NCI-H510A treated with DMSO at 0.1 percent for 48 hours (cell line): ENCODE measurements at regions not wholly inside any gene's neighbourhood (a gene's known extent, or its start where the extent isn't known, plus 50 kb on each side); places are given as distances from the start of the nearest gene placed in this dataset.

Experiments used
- DNase-seq: peaks from one replicate; lab custom pipeline; 2025; lab: John Stamatoyannopoulos, UW

DNA sequence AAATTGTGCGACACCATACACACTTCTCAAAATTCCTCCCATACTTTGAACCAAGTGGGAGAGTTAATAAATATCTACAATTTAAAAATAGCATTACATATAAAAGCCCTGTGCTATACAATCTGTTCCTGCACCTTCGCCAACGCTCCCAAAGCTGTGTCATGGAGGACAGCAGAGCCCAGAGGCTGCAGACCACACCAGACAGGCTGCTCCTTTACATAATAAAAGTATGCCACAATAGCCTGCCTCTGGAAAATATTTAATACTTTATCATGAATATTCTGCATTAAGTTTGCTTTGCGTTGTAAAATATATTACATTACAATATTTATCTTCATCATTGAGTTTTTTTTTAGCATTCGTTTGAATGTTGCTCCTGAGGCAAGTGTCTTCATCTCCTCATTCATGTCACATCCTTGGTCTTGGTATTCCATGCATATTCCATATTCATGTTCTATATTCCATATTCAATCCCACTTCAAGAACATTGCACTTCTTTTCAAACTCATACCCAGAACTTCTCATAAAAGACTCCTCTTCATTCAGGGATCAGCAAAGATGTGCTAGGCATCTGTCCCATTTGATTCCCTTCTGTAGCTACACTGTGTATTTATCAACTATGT lies 663.9 kb downstream of the POM121L12 start:
- no peak for DNase-seq

DNA sequence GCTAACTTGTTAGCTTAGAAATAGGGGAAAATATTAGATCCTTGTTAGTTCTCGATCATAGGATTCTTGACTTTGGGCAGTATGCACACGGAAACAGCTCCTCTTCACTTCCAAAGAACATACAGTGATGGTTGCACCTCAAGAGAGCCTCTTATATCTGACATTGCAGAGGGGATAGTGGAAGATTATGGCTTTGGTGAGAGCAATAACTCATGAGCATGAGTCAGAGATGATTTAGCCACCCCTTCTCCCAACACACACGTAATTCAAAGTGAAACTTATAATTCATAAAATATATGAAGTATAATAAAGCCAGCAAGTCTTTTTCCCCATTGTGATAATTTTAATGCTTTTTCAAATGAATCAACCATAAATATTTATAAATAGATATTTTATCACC lies 683.7 kb downstream of the POM121L12 start:
- no peak for DNase-seq

DNA sequence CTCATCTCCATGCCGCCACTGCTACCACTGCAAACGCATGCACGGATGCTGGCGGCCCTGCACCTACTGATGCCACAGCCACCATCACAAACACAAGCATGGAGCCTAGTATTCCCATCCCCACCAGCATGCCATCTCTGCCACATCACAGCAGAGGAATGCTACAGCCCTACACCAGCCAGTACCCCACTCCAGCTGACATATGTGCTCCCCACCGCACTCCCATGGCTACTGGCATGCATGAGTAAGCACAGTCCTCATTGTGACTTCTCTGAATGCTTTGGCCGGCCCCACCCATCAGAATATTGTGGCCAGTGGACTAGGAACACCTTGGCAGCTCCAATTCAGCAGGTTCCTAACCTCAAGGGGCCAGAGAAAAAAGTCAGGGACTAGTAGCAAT lies 705.5 kb downstream of the POM121L12 start:
- no peak for DNase-seq

DNA sequence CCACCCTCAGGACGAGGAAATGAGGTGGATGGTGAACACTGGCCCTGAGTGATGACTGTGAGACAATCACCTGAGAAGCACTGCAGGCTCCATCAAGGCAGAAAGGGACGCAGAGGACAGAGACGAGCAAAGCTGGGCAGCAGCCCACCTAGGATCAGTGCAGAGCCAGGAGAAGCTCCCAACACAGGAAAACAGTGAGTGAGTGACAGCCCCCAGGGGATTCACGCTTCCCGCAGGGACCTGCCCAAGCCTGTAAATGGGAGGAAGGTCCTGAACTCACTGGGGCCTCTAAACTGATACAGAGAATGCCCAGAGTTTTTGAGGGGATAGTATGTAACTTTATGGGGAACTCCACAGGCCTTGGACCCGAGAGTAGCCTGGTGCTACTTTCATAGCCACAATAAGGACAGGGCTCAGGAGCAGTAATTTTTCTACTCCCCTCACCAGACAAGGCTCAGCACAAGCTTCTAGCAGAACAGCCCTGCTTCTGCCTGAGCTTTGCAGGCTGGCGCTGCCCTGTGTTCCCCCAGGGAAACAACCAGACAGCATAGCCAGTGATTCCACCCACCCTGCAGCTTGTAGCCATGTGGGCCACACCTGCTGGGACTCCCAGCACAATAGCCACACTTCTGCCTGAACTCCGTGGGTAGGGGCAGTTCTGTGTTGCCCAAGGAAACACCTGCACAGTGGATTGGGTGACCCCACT lies 708.4 kb downstream of the POM121L12 start:
- no peak for DNase-seq

DNA sequence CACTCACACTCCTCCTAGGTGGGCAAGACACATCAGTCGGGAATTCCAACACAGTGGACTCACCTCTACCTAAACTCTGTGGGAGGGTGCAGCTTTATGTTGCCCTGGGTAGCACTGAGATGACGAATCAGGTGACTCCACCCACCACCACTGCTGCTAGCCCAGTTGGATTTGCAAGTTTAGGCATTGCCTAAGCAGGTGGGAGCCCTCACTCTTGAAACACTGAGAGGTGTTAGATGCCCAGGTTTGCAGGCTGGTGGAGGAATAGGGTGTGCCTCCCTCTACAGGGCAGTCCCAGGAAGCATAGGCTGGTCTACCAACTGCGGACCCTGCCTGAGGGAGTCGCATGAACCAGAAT lies 708.9 kb downstream of the POM121L12 start:
- no peak for DNase-seq

DNA sequence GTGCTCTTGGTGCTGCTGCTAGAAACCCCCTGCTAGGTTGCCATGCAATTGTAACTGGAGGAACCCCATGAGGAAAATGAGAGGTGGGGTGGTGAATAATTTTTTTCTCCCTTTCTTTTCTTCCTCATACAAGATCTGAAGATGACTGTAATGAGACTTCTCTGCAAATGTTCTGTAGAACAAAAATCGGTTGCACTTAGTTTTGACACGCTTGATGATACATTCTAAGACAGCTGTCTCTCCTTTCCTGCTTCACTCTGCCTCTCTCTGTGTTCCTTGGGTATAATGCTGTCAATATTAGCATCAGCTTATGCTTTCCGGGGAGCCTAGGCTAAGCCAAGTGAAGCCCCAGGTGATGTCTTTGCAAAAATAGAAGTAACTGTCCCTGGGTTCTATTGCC lies 721.5 kb downstream of the POM121L12 start:
- DNase-seq, result no peak

DNA sequence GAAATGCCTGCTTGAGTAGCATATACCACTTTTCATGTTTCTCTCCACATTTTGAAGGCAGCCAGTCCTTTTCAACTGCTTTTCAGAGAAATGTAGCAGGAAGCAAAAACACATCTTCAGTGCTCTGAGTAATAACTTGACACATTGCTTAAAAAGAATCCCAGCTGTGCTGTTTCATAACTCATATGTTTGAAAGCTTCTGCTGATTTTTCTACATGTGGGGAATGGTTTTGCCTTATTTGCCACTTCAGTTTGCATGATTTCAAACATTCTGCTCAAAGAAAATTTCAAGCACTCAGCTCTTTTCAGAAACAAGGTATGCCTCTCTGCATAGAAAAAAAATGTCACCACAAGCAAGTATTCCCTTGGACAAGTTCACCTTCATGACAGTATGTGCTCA lies 732.8 kb downstream of the POM121L12 start:
- DNase-seq, result no peak

DNA sequence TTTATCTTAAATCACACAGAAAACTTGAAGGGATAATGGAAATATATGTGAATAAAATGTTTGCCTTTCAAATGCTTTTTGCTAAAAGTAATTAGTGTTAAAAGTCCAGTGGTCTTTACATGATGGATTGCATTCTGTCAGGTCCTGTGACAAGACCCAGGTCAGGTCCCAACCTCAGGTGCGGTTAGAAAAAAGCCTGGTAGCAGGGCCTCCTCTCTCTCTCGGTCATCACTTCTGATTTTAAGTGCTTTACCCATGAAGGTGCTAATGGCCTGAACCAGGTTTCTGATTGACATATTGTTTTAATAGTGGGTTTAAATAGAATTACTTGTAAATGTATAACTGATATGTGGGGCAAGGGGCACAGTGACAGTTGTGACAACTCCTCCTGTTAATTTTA lies 736.3 kb downstream of the POM121L12 start:
- DNase-seq, result no peak

DNA sequence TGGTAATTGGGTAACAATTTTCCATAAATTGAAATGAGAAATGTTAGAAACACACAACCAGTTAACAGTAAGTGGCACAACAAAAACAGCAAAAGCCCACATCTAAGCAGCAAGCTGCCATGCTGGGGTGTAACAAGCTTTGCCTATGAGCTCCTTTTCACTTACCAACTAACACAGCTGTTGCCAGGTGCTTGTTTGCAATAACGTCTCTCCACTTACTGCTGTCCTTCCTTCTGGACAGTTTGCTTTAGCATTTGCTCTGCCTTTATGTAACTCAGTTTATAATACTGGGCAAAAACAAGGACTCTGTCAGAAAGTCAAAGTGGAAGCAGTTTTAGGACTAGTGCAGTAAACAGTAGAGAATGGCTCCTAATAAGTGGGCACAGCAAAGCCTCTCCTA lies 740.9 kb downstream of the POM121L12 start:
- no peak for DNase-seq

DNA sequence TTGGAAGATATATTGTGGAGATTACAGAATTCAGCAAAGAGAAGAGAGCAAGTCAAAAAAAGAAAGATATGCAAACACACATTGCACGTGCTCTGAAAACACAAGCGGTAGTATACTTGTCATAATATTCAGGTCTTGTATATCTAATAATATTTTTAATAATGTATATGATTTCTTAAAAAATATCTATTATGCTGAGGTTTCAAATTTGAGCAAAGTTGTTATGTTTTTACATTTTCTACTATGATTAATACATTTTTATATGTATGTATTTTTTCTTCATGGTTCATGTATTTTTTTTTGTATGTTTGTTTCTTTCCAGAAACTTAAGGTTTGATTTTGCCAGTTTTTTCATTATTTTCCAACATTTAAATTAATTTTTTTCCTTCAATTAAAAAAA lies 752.4 kb upstream of the VSTM2A start:
- DNase-seq, result no peak

DNA sequence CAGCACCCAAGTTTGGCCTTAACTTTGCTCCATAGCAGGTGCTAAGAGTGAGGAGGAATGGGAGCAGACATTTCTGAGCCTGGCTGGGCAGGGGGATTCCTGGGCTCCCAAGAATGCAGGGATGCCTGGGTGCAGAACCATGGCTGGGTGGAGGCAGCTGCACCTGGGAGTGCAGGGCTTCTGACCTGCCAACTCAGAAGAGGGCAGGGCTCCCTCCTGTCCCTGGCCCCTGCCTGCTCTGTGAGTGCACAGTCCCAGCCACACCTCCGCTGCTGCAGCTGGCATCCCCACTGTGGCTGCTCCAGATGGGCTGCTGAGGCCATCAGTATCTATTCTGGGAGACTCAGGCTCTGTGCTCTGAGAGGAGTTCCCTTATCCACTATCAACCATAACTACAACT lies 747.4 kb upstream of the VSTM2A start:
- no peak for DNase-seq

DNA sequence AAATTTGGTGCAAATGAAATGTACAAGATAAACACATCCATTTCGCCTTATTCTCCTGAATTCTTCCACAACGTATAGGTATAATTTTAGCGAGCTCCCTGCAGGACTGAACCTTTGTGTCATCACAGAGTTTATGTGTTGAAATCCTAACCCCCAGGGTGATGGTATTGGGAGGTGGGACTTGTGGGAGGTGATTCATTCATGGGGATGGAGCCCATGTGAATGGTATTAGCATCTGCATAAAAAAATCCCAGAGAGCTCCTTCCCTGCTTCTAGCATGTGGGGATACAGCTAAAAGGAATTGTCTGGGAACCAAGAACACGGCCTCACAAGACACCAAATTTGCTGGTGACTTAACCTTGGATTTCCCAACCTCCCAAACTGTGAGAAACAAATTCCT lies 741.4 kb upstream of the VSTM2A start:
- no peak for DNase-seq

DNA sequence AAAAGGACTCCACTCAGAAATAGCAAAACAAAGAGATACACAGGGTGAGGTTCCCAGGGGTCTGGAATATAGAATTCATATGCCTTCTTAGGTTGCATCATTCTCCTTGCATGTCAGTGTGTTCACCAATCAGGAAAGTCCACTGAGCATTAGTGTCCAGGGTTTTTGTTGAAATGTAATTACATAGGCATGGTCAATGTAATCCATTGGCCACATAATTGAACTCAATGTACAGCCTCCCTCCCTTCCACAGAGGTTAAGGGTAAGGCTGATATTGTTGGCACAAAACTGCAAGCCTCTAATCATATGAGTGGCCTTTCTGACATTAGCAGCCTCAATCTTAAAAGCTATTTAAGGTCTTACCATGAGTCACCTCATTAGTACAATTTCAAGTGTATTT lies 736.1 kb upstream of the VSTM2A start:
- DNase-seq, result no peak

DNA sequence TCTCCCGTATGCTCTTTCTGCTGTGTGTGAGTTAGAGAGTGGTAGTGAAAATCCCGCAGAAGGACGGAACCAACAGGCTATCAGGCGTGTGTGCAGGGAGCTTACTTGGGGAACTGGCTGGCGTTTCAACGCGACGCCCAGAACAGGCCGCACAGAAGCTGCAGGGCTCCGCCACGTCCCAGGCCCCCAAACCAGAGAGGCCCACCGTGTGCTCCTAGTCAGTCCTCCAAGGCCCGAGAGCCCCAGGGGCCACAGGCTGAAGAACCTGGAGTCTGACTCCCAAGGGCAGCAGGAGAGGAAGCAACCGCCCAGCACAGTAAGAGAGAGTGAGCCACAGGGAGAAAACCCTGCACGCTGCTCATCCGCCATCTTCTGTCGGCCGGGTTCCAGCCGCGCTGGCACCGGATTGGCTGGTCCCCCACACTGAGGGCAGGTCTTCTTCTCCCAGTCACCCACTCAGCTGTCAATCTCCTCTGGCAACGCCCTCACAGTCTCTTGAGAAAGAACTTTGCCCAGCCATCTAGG lies 730.6 kb upstream of the VSTM2A start:
- DNase-seq, result peak; percentile 97

DNA sequence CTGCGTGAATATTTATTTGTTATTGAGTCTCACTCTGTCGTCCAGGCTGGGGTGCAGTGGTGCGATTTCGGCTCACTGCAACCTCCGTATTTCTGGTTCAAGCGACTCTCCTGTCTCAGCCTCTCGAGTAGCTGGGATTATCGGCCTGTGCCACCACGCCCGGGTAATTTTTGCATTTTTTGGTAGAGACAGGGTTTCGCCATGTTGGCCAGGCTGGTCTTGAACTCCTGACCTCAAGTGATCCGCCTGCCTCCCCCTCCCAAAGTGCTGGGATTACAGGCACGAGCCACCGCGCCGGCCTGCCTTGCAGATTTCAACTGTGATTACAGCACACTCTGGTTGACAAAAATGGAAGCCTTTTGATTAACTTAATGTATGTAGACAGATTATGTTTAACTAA lies 730.0 kb upstream of the VSTM2A start:
- no peak for DNase-seq

DNA sequence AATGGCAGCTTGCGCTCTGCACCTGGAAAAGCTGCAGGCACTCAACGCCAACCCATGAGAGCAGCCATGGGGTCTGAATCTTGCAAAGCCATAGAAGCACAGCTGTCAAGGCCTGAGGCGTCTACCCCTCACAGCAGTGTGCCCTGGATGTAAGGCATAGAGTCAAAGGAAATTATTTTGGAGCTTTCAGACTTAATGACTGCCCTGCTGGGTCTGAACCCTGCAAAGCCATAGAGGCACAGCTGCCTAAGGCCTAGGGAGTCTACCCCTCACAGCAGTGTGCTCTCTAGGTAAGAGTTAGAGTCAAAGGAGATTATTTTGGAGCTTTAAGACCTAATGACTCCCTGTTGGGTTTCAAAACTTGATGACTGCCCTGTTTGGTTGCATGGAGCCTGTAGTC lies 706.9 kb upstream of the VSTM2A start:
- no peak for DNase-seq

DNA sequence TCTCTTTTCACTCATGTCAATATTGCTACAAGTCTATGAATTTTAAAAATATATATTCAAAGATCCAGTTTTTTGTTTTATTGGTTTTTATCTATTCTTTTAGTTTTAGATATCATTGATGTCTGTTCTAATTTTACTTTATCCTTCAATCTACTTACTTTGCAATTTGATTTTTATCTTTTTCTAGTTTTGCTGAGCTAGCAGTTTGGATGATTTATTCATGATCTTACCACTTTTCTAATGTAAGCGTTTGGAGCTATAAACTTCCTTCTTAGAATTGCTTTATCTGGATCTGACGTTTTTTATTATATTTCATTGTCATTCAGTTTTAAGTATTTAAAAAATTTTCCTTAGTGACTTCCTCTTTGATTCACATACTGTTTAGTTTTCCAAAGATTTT lies 664.5 kb upstream of the VSTM2A start:
- DNase-seq, result no peak

DNA sequence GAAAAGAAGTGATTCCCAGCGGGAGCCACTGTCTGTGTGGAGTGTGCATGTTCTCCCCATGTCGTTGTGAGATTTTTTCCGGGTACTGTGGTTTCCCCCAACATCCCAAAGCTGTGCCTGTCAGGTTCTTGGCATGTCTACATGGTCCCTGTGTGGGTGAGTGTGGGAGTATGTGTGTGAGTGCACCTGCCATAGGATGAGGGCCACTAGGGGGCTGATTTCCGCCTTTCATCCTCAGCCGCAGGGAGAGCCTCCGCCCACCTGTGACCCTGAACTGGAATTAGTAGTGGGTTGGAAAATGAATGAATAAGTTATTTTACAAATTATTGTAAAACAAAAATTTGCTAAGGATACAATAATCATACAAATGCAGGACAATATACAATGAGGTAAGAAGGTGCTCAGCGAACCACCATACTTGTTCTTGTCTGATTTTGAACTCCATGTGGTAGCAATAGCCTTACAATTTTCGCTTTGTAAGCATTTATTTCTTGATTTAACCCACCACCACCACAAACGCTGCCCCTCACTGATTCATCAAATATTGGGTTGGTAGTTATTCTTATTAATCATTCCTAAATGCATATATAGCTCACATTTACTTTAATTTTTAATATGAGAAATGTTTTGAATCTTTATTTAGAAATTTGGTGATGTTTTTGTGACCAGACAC lies 641.2 kb upstream of the VSTM2A start:
- no peak for DNase-seq

DNA sequence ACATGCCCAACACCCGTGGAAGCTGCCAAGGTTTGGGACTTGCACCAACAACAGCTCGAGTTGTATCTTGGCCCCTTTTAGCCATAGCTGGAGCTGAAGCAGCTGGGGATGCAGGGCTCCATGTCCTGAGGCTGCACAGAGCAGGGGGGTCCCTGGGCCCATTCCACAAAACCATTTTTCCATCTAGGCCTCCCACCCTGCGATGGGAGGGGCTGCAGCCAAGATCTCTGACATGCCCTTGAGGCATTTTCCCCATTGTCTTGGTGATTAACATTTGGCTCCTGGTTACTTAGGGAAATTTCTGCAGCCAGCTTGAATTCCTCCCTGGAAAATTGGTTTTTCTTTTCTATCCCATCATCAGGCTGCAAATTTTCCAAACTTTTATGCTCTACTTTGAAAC lies 637.8 kb upstream of the VSTM2A start:
- DNase-seq, result no peak

DNA sequence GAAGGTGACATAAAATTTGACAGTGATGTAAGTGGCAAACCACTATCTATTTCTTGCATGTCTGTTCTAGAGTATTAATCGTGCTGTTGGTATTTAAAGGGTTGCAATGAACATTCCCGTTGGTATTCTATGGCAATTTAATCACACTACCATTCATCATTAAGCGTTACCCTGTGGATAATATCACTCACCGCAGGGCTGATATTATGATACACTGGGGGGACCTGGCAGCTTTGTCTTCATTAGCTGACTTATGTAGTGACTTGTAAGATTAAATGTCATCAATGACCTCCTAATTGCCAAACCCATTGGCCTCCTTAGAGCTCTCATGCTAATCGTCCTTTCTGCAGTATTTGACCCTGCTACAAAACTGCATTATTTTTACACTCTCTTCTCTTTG lies 624.5 kb upstream of the VSTM2A start:
- DNase-seq, result no peak

DNA sequence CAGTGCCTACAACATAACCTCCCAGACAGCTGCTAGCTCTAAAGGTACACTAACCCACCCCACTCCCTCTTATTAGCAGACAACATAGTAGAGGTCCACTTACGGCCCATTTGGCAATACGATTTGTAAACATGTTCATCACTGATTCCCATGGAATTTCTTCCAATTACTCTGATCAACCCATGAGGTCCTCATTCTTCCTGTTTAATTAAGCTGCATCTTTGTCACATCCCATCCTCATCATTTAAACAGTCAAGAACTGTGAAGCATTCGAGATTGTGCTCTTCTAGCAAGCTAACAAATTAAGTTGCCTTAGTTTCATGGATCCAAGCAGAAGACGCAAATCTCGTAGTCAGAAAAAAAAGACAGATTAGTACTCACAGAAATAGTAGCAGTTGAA lies 622.2 kb upstream of the VSTM2A start:
- no peak for DNase-seq

DNA sequence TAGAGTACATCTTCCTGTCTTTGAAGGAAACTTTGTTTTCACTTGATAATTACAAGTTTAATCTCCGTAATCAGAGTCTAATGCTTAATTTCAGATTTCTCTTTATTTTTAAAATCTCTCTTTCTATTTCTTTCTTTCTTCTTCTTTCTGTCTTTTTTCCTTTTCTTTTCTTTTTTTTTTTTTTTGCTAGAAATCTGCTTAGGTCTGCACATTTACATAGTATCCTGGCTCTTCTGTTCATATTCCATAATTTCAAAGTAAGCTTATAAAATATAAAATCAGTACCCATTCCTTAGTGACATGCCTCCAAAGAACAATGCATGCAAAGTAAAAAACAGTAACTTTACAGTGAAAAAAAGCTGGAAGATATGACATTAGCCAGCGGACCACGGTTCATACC lies 601.7 kb upstream of the VSTM2A start:
- DNase-seq, result no peak

DNA sequence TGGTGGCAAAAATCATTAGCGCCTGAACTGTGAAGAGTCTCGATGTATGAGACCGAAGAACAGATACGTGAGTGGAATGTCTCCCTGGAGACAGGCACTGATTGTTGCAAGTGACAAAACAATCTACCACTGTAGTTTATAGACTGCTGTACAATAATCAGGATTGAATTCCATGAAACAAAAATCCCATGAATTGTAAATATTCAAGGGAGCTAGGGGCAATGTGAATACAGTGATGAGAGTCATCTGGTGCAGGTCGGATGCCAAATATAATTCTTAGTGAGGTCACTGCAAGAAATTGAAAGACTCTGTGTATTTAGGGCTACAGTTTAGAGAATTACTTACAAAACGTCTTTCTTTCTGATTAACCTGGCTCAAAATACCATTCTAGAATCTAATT lies 594.4 kb upstream of the VSTM2A start:
- DNase-seq, result no peak

DNA sequence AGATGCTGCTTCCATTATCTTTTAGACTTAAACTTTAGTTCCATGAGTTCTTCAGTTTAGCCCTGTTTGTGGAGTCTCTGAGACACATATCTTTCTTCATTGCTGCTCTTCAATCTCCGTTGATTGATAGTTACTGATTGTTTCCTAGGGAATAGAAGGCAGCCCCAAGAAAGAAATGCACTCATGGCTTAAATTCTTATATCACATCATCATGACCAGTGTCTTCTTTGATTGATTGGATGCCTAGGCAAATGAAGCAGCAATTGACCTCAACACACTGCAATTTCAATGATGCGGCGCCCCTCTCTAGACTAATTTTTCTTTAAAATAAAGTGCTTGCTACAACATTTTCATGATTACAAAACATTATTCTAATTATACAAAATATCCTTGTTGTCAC lies 576.5 kb upstream of the VSTM2A start:
- DNase-seq, result no peak
